HG03460 (cell line): ENCODE measurements at regions not wholly inside any gene's neighbourhood (a gene's known extent, or its start where the extent isn't known, plus 50 kb on each side); places are given as distances from the start of the nearest gene placed in this dataset.

Experiments used
- ATAC-seq: cut with Tn5 transposase; IDR thresholded peaks from one replicate; pipeline ENCODE4 v1.9.1; 2021; ENCODE audit not compliant: unreplicated experiment

DNA sequence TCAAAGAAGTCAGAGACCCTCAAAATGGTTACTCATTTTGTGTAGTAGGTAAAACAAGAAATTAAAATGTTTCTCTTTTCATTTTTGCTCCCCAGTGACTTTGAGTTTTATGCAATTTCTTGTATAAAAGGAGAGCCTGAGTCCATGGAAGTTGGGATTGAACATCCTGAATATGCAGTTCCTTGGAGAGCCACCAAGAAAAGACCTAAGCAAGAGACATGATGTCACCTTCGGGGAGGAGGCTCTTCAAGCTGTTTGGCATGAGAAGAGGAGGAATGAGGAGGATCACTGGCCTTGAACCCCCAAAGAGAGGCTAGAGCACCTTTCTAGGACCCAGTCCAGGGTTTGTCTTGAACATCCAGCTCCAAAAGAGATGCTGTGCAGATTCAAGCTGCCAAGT, 62.3 kb upstream of the CALM2 start:
- ATAC-seq: no peak

DNA sequence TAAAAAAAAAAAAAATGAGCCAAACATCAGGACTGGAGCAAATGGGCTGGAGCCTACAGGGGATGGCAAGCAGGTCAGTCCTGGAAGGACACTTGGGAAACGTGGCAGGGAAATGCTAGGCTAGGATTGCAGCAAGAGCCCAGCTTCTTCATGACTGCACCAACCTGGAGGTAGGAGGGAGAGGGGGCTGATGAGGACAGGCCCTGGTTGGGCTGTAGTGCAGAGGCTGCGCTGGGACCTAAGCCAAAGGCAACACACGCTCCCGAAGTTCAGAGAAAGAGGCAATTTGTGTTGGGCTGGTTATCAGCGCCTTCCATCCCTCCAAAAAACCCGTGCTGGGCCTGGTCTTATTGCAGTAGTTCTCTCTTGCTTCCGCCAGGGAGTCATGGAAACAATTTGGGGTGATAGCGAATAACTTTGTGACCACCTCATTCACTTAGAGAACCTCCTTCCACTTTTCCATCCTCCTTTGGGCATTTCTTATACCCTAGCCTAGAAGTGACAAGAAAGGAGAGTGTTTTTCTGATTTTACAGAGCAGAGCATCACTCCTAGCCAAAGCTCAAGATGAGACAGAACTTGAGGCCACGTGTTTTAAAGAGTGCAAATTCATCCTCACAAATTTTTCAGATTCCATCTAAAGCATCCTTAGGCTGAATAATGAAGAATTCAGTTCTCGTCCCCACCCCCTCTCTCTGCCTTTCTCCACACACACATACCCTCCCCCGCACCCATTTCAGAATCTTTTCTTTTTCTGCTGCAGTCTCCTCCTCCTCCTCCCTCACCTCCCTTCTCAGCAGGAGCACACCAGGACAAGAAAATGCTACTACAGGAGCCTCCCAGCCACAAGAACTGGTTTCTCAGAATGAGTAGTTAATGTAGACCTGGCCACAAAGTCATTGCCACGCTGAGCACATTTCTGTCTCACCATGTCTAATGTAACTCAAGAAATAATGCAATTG, 61.3 kb upstream of the CALM2 start:
- ATAC-seq: no peak

DNA sequence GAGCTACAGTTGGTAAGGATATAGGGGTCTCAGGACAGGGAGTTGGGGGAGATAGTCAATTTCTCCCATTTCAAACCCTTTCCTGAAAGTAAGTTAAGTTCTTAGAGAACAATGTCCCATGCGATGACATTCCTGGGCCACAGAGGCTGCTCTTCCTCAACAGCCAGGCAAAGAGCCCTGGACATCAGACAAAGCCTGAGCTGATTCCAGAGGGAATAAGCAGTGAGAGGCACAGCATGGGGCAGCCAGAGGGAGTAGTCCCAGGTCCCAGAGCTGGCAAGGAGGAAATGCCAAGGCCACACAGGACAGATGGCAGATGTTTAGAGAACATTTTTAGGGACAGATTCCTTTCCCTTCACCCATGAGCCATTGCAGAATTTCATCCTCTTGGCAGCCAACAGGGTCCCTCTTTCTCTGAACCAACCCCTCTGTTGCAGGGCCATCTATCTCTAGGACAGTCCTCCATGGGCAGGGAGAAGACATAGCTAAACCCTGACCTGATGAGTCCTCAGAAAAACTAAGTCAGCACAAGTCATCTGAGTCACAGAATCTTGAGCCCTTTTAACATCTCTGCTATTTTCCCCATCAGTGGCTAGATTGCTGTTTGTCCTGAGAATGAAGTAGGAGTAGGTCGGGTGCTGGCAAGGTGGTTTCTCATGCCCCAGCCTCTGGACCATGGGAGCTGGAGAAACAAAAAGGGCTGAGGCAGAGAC, 60.3 kb upstream of the CALM2 start:
- ATAC-seq: no peak

DNA sequence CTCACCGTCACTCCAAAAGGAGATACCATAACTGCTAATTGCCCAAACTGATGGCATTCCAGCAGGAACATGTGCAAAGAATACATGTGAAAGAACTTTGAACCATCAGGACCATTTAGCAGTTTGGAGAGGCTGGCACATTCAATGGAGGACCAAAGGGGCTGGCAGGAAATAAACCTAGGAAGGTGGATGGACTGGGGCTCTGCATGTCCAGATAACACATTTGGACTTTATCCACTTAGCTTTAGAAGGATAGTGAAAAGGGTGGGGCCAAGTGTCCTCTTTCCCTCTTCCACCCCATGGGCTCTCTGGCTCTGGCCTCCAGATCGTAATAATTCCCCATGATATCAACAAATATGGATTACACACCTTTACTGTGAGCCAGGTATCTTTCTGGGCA, 58.8 kb upstream of the CALM2 start:
- no peak for ATAC-seq

DNA sequence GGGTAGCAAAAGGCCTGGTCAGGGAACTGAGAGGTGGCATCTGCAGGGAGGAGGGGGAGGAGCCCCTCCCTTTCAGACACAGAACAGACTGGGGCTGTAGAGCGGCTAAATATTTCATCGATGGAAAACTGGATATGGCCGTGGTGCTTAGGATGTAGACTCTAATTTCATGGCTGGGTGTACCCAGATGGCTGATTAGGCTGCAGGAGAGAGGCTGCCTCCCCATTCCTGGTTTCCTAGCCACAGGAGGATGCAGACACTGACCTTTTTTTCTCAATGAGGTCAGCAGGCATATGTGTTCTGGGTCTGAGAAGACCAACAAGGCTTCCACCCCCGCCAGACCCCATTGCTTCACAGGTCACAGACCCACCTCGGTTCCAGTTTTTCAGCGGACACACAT, 58.1 kb upstream of the CALM2 start:
- no peak for ATAC-seq

DNA sequence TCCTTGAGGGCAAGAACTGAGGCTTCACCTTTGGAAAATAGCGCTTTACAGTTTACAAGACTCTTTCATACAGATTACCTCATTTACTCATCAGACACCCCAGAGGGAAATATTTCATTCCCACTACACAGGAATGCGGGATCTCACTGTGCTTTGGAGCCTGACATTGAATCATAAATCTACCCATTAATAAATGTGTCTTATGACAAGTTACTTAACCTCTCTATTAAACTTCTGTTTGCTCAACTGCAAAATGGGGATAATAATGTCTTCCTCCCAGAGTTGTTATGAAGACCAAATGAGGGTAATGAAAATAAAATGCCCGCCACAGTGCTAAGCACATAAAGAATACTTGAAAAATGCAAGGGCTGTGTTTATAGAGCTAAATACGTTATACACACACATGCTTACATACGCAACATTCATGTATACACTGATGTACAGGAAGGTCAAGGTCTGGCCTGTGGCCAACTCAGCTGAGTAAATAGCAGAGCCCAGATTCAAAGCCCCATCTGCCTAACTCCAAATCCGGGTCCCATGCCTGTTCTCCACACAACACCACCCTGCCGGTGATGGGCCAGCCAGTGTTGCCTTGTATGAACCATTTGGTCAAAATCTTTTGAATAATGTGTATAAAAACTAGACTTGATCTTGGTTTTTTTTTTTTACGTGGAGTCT, 56.6 kb upstream of the CALM2 start:
- ATAC-seq: no peak

DNA sequence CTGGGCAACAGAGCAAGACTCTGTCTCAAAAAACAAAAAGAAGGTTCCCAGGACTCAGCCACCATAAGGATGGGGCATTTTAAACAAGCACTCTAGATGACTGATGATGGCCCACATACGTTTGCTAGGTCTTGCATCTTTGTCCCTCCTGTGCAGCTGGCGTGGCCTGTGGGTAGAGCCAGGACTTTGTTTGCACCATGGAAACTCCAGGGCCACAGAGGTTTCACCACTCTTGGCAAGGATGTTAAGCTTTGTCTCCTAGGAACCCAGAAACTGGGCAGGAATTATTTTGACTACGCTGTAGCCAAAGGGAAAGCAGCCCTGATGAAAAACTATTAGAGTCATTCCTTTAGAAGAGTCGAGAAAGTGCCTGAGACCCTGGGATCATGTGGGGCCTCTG, 54.1 kb upstream of the CALM2 start:
- no peak for ATAC-seq

DNA sequence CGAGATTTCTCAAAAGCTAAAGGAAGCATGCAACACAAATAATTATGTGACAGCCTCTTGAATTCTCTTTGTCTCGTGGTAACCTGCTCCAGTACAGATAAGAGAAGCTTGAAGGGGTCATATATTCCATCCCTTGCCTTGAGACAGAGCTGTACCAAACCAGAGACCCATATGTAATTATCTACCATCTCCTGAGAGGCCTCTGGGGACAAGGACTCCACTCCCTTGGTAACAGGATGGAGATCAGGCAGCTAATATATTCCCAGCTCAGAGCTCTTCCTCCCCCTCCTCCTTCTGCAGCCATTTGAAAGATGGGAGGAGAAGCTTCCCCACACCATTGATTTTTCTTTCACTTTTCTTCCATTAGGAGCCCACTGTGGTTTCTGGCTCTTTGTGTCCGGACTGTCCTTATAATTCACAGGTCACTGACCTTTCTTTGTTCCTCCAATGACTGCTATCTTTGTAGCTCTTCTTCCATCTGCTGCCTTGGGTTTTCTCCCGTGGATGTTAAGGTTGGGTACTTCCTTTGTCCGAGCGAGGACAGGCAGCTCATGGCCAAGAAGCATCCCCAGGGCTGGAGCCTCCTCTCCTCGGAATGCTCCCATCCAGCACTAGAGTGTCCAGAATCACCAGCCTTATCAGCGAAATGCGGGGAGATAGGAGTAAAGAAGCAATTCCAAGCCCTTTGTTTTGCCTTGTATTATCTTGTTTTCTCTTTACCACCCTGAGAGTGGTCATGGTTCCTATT, 51.4 kb upstream of the CALM2 start:
- no peak for ATAC-seq

DNA sequence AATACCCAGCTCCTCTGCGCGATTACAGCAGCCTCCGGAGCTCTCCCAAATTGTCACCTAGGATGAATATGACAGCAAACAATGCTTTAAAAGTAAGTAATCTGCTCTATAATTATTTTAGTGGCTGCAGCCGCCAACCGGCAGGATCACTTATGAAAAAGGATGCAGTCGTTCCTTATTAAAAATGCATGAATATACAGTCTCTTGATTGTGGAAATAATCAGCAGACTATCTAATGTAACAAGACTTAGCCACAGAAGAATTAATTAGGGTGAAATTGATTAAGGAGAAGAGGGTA, 50.6 kb upstream of the CALM2 start:
- no peak for ATAC-seq

DNA sequence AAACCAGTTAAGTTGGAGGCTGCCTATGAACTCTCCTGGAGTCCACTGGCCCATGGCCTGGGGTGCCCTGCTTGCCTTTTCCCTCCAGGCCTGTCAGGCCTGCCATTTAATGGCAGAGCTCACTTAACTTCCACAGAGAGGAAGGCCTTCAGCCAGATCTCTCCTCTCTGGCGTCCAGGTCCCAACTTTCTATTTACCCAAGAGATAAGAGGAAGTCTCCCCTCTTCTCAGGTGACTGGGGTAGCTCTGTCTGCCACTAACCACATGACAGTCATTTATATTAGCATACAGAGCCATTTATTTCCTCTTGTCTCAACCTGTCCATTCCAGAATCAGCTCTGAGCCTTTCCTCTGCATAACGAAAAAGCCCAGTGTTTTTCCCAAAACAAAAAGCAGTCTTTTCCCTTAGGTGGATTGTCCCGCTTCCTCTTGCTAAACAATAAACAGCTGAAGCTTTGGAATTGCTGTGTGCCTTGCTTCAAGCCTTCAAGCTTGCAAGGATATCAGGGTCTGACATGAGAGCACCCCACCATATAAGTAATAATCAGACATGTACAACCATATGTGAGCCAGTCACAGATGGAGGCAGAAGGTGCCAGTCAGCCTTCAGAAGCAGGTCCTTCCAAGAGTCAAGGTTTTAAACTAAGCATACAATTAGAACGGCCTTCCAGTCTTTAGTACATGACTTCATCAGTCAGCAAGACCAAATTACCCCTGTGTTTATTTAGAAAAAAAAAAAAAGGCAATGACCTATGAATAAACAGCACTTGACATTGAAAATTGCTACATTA, 50.0 kb upstream of the CALM2 start:
- ATAC-seq: no peak
